GM12873 (cell line): ENCODE measurements at regions not wholly inside any gene's neighbourhood (a gene's known extent, or its start where the extent isn't known, plus 50 kb on each side); places are given as distances from the start of the nearest gene placed in this dataset.
A peak's percentile ranks its signal among the peaks of the same experiment; 100 is the strongest.

Source experiments
- TF ChIP-seq, protein P1 (sequence below): IDR thresholded peaks from 2 replicates; pipeline ENCODE4 v1.5.1; 2012; ENCODE audit warnings: low read depth, mild to moderate bottlenecking, moderate library complexity, low read length, control low read depth; ENCODE audit not compliant: insufficient read depth; ENCODE audit errors: missing control alignments

DNA sequence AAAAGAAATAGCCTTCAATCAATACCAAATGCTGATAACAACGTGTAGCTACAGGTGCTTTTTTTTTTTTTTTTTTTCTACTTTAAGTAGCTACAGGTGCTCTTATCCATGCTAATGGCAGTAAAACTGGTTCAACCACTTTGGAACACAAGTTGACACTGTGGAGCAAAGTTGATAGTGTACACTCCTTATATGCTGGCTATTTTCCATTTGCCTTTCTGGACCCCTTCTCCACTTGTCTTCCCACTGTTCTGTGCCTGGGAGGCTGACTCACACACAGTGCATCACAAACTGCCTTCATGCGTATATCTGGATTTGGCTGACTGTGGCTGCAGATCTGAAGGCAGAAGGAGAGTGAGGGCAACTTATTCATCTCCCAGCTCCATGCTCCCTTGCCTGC is 247.9 kb downstream of the MSX2 start:
- TF ChIP-seq, protein P1, sequence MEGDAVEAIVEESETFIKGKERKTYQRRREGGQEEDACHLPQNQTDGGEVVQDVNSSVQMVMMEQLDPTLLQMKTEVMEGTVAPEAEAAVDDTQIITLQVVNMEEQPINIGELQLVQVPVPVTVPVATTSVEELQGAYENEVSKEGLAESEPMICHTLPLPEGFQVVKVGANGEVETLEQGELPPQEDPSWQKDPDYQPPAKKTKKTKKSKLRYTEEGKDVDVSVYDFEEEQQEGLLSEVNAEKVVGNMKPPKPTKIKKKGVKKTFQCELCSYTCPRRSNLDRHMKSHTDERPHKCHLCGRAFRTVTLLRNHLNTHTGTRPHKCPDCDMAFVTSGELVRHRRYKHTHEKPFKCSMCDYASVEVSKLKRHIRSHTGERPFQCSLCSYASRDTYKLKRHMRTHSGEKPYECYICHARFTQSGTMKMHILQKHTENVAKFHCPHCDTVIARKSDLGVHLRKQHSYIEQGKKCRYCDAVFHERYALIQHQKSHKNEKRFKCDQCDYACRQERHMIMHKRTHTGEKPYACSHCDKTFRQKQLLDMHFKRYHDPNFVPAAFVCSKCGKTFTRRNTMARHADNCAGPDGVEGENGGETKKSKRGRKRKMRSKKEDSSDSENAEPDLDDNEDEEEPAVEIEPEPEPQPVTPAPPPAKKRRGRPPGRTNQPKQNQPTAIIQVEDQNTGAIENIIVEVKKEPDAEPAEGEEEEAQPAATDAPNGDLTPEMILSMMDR: no peak

DNA sequence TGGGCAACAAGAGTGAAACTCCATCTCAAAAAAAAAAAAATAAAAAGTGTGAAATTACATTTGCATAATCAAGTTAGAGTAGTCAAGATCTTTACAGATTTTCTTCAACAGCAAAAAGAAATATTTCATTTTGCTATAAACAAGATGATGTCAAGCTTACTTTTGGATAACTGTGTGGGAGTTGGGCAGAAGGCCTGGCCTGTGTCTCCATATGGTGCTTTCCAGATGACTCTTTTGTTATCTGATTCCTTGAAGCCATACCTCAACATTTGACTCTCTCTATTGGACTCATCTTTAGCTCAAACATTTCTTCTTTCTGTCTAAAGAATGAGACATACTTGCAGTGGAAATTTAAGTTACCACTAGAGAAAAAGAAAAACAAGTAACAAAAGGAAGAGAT is 246.8 kb downstream of the MSX2 start:
- TF ChIP-seq, protein P1: no peak

DNA sequence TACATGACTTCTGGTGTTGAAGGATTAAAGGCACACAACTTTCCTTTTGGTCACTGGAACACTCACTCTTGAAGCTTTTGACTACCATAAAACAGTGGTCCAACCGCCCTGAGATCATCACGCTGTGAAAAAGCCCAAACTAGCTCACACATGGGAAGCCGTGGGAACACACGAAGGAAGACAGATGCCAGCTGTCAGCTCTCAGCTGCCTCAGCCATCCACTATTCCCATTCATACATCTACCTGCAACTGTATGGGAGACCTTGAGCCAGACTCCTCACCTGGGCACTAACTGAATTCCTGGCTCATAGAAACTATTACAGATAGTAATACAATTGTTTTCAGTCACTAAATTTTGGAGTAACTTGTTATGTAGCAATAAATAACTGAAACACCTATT is 246.1 kb downstream of the MSX2 start:
- TF ChIP-seq, protein P1: no peak

DNA sequence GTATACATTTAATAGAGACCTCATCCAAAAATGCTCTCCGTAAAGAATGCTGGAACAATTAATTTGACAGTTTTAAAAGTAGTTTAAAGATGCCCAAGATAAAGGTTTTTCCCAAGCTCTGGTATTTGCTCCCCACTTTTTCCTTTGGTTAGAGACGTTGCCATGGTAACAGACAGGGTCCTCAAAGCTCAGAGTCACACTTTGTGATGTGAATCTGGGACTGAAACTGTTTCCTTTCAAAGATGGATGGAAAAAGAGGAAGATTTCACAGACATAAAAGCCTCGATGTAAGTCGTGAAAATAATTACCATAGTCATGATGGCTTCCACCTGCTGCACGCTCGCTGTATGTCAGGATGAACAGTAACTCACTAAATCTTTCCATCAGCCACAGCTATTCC is 229.5 kb downstream of the MSX2 start:
- TF ChIP-seq, protein P1: no peak

DNA sequence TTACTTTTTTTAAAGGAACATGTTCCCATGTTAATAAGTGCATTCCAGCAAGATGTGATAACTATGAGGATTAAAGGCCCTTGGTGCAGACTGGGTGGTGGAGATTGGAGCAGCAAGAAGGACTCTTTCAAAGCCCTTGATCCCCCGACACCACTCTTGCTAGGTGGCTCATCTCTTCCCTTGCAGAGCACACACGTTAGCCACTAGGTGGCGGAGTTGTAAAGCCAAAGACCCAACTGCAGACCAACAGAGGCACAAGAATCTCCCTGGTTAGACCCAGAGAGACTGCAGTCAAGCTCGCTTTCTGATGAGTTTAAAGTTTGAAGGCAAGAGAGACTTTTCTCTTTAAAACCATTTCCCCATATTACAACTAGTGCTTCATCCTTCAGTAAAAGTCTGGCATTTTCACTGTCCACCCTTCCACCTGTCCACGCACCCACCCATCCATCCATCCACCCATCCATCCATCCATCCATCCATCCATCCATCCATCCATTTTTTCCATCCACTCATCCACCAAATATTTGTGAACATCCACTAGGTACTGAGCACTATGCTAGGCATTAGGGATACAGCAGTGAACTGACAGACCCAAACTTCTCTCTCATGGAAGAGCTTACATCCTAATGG is 226.9 kb downstream of the MSX2 start:
- TF ChIP-seq, protein P1: peak; percentile 95

DNA sequence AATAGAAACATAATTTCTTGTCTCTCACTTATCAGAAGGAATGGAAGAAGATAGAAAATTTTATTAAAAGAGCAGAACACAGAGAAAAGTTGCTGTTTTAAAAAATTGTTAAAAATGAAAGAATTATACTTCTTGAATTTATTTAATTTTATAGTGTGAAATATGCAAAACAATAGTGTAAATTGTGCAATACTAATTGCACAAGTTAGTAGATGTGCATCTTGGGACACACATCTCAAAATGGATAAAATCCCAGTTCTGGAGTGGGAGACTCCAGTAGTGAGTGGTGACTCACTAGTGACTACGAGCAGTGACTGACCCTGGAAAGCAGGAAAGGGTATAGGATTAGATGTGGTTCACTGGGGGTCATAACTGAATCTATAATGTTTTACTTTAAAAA is 223.2 kb downstream of the MSX2 start:
- TF ChIP-seq, protein P1: no peak

DNA sequence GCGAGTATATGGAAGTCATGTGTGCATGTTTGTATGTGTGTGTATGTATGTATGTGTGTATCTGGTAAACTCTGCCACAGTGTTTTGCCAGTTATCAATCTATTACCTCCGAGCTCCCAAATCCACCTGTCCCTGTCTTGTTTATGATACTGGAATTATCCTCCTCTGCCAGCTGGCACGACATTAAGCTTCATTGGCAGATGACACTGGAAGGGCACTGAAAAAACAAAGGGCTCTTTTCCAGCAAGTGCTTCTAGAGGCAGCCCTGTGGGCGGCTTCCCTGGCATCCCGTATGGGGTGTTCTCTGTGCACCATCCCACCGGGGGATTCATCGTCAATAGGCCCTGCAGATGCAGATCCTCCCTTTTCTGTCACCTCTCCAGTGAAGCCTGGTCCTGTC is 221.5 kb downstream of the MSX2 start:
- TF ChIP-seq, protein P1: no peak
